Endothelial cell of umbilical vein (primary cell): ENCODE measurements at regions not wholly inside any gene's neighbourhood (a gene's known extent, or its start where the extent isn't known, plus 50 kb on each side); places are given as distances from the start of the nearest gene placed in this dataset.

Experiments used
- BruUV-seq: library from RNA; stranded (reverse); fragments of 400-500 nt; replicated peaks from 2 replicates; lab custom pipeline; 2021; lab: Mats Ljungman, UMichigan
- CTCF ChIA-PET: fragments of 300-600, 350-600 bp; sonication (Branson Sonifier 250); formaldehyde crosslinking; loops from one replicate; lab custom pipeline; 2021; ENCODE audit warnings: antibody characterized with exemption, inconsistent platforms; lab: Charles Lee
- POLR2A ChIA-PET: fragments of 300-600, 350-600 bp; sonication (Branson Sonifier 250); formaldehyde crosslinking; loops from one replicate; lab custom pipeline; 2021; ENCODE audit warnings: antibody characterized with exemption, inconsistent platforms; lab: Charles Lee
- DNase-seq: peaks from one replicate; pipeline ENCODE4 v3.0.0-alpha.2; 2011; ENCODE audit warnings: low read depth, low spot score
- FAIRE-seq: peaks from 2 replicates; lab custom pipeline; 2011; peaks lifted over from hg19 to GRCh38; lab: Jason Lieb, UNC
- H2AFZ ChIP-seq: 2 replicates; pipeline ENCODE4 v1.6.0; 2012; ENCODE audit warnings: low read depth, low read length, control low read depth, inconsistent platforms
- H3K27ac ChIP-seq: 2 replicates; pipeline ENCODE4 v1.5.1; 2011; ENCODE audit warnings: low read depth, mild to moderate bottlenecking, control low read depth, low read length, moderate library complexity; ENCODE audit not compliant: insufficient read depth
- H3K27me3 ChIP-seq, 2 experiments: 2 replicates each; pipeline versions ENCODE4 v1.6.0 to v1.6.1; 2011; ENCODE audit warnings: low read length in 2 of 2, mixed read lengths in 1 of 2; ENCODE audit not compliant: control insufficient read depth in 2 of 2, insufficient read depth in 2 of 2
- H3K36me3 ChIP-seq, 2 experiments: 2 replicates in 1 of 2; 3 replicates in 1 of 2; pipeline ENCODE4 v1.5.1; 2011; ENCODE audit warnings: low read length in 2 of 2, mild to moderate bottlenecking in 1 of 2, moderate library complexity in 1 of 2; ENCODE audit not compliant: control insufficient read depth in 2 of 2, insufficient read depth in 2 of 2; ENCODE audit errors: extremely low read depth in 1 of 2
- H3K4me1 ChIP-seq: 3 replicates; pipeline ENCODE4 v1.5.1; 2011; ENCODE audit warnings: mild to moderate bottlenecking, low read length; ENCODE audit not compliant: control insufficient read depth, insufficient read depth; ENCODE audit errors: extremely low read depth
- H3K4me2 ChIP-seq: 2 replicates; pipeline ENCODE4 v1.6.1; 2011; ENCODE audit warnings: low read length, control low read depth, mixed read lengths; ENCODE audit not compliant: insufficient read depth
- H3K4me3 ChIP-seq, 3 experiments: fragments of 200-600 bp in 1 of 3; sonication (generic), shearing (Covaris generic) in 1 of 3; replicated peaks in 1 of 3; 2 replicates each; pipeline ENCODE4 v1.5.1; 2011 to 2016; ENCODE audit warnings: control low read depth in 3 of 3, low read length in 3 of 3, mild to moderate bottlenecking in 2 of 3, inconsistent platforms in 1 of 3, low read depth in 1 of 3, moderate library complexity in 1 of 3; ENCODE audit not compliant: insufficient read depth in 1 of 3
- H3K79me2 ChIP-seq: 2 replicates; pipeline ENCODE4 v1.6.0; 2012; ENCODE audit warnings: low read length, inconsistent platforms; ENCODE audit not compliant: control insufficient read depth, insufficient read depth
- H3K9ac ChIP-seq: replicated peaks from 2 replicates; pipeline ENCODE3; 2011; ENCODE audit warnings: low read length, control low read depth; ENCODE audit not compliant: insufficient read depth; ENCODE audit errors: extremely low read depth
- H3K9me1 ChIP-seq: replicated peaks from 3 replicates; pipeline ENCODE4 v1.6.0; 2011; ENCODE audit warnings: mild to moderate bottlenecking, low read length; ENCODE audit not compliant: control insufficient read depth, insufficient read depth; ENCODE audit errors: extremely low read depth
- H3K9me3 ChIP-seq: replicated peaks from 2 replicates; pipeline ENCODE4 v1.5.1; 2012; ENCODE audit warnings: low read length, inconsistent platforms; ENCODE audit not compliant: control insufficient read depth, insufficient read depth
- H4K20me1 ChIP-seq: replicated peaks from 2 replicates; pipeline ENCODE3; 2011; ENCODE audit warnings: mild to moderate bottlenecking, low read length; ENCODE audit not compliant: control insufficient read depth, insufficient read depth; ENCODE audit errors: extremely low read depth
- CTCF ChIP-seq, 2 donors: IDR thresholded peaks; 1 replicate in 1 of 2; 2 replicates in 1 of 2; pipeline ENCODE4 v1.5.1; 2011; ENCODE audit warnings: low read length in 2 of 2, mild to moderate bottlenecking in 2 of 2, moderate library complexity in 2 of 2, control low read depth in 1 of 2, inconsistent platforms in 1 of 2, low read depth in 1 of 2; ENCODE audit not compliant: insufficient read depth in 1 of 2; ENCODE audit errors: extremely low read depth in 1 of 2
- EZH2 ChIP-seq: IDR thresholded peaks from 2 replicates; pipeline ENCODE4 v1.6.1; 2012; ENCODE audit warnings: borderline replicate concordance, low read depth, mild to moderate bottlenecking, moderate library complexity, low read length, inconsistent platforms; ENCODE audit not compliant: severe bottlenecking
- FOS ChIP-seq: IDR thresholded peaks from 2 replicates; pipeline ENCODE4 v1.6.1; 2011; ENCODE audit warnings: mild to moderate bottlenecking, low read length, moderate library complexity, borderline replicate concordance; ENCODE audit not compliant: insufficient read depth
- GATA2 ChIP-seq: IDR thresholded peaks from 2 replicates; pipeline ENCODE4 v1.7.0; 2011; ENCODE audit warnings: low read depth, mild to moderate bottlenecking, moderate library complexity, mixed read lengths, low read length; ENCODE audit not compliant: insufficient read length, insufficient read depth
- JUN ChIP-seq: IDR thresholded peaks from 2 replicates; pipeline ENCODE4 v1.6.1; 2011; ENCODE audit warnings: borderline replicate concordance, low read depth; ENCODE audit not compliant: insufficient read length, insufficient read depth
- MAX ChIP-seq: IDR thresholded peaks from 2 replicates; pipeline ENCODE4 v1.6.1; 2011; ENCODE audit not compliant: insufficient read depth, insufficient read length
- MYC ChIP-seq: IDR thresholded peaks from one replicate; pipeline ENCODE4 v1.6.1; 2011; ENCODE audit warnings: mild to moderate bottlenecking, low read depth, low read length
- POLR2A ChIP-seq: IDR thresholded peaks from 2 replicates; pipeline ENCODE4 v1.6.1; 2012; ENCODE audit warnings: low read depth, mild to moderate bottlenecking, control low read depth, low read length
- POLR2AphosphoS5 ChIP-seq: IDR thresholded peaks from 2 replicates; pipeline ENCODE4 v1.6.1; 2012; ENCODE audit warnings: low read depth, mild to moderate bottlenecking, control low read depth, low read length, moderate library complexity; ENCODE audit not compliant: insufficient read depth
- dilution Hi-C: fragments of 300-500 bp; cut with MboI; formaldehyde crosslinking; loops from one replicate; pipeline ENCODE4 v1.15.0; 2019; ENCODE audit warnings: low sequenced_read_pairs; ENCODE audit not compliant: extremely low pct_ligation_motif_present
- intact Hi-C: fragments of 100-400 bp; cut with micrococcal nuclease; formaldehyde crosslinking; loops from one replicate; pipeline ENCODE4 v1.10.0; 2022

GRCh38 chr20:56778765-56779195, 149.7 kb downstream of the TFAP2C start:
- Histone ChIP-seq H3K9me3 (no peaks in the 10 kb centered on the region), H3K27me3 (no peaks in the 10 kb centered on the region), H3K9me1 (no peaks in the 10 kb centered on the region), H3K4me2 (no peak overlapping the region), H3K36me3 (no peaks in the 10 kb centered on the region), H3K79me2 (no peaks in the 10 kb centered on the region), H3K4me1 (no peaks in the 10 kb centered on the region), H2AFZ (no peak overlapping the region), H3K9ac (no peak overlapping the region), H3K4me3 (no peak overlapping the region), H4K20me1 (no peaks in the 10 kb centered on the region), H3K27ac (no peak overlapping the region)
- BruUV-seq, result no TSS peak
- POLR2A ChIA-PET, result no interaction called here
- dilution Hi-C loops, result no loop called here
- no peak for TF ChIP-seq POLR2AphosphoS5
- TF ChIP-seq FOS, result no peak
- no peak for TF ChIP-seq GATA2
- no peak for TF ChIP-seq POLR2A
- no peak for TF ChIP-seq JUN
- intact Hi-C loops, result no loop called here
- DNase-seq (no peak), FAIRE-seq (no peak)
- CTCF ChIA-PET, result no interaction called here

GRCh38 chr20:56779452-56780143, 150.5 kb downstream of the TFAP2C start:
- Histone ChIP-seq H3K4me3 (no peak overlapping the region), H3K27ac (no peak overlapping the region), H3K9ac (no peak overlapping the region), H2AFZ (no peak overlapping the region), H3K36me3 (no peaks in the 10 kb centered on the region), H3K79me2 (no peaks in the 10 kb centered on the region), H3K4me1 (no peaks in the 10 kb centered on the region), H3K4me2 (no peak overlapping the region), H3K9me1 (no peaks in the 10 kb centered on the region), H3K27me3 (no peaks in the 10 kb centered on the region), H3K9me3 (no peaks in the 10 kb centered on the region), H4K20me1 (no peaks in the 10 kb centered on the region)
- BruUV-seq, result no TSS peak
- FAIRE-seq, result no peak
- dilution Hi-C loops, result no loop called here
- no peak for DNase-seq
- CTCF ChIA-PET, result no interaction called here
- TF ChIP-seq POLR2AphosphoS5, result no peak
- no peak for TF ChIP-seq EZH2
- no peak for TF ChIP-seq MYC
- no peak for TF ChIP-seq GATA2
- no peak for TF ChIP-seq CTCF (IDR thresholded peaks at IDR 0.05; ENCODE audit: extremely low read depth in 1 of 2, insufficient read depth in 1 of 2, low read depth in 1 of 2, low read length in 2 of 2)
- TF ChIP-seq FOS, result no peak
- no peak for TF ChIP-seq MAX
- no peak for TF ChIP-seq JUN
- TF ChIP-seq POLR2A, result no peak
- POLR2A ChIA-PET, result no interaction called here
- intact Hi-C loops, result no loop called here
